GM18502 (cell line): ENCODE measurements at regions not wholly inside any gene's neighbourhood (a gene's known extent, or its start where the extent isn't known, plus 50 kb on each side); places are given as distances from the start of the nearest gene placed in this dataset.

Experiments
- ATAC-seq: cut with Tn5 transposase; IDR thresholded peaks from one replicate; pipeline ENCODE4 v1.9.1; 2021; ENCODE audit warnings: mild to moderate bottlenecking; ENCODE audit not compliant: unreplicated experiment, poor library complexity

GRCh38 chr10:88122145-88122544 lies 258.7 kb downstream of the PTEN start:
- no peak for ATAC-seq

GRCh38 chr10:88122576-88122975 lies 259.2 kb downstream of the PTEN start:
- ATAC-seq: no peak

DNA sequence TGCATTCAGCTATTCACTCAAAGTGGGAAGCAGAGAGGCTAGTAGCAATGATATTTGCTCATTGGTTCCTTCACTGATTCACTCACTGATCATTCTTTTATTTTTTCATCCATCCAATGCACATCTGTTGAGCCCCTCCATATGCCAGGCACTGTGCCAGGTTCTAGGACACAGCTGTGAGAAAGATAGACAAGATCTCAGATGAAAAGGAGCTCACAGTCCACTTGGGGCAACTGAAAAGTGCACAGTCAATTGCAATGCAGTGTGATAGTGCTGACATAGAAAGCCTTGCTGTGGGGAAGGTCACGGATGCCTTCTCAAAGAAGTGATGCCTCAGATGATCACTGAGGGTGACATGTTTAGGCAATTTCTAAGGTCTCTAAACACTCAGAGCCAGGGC lies 262.3 kb downstream of the PTEN start:
- ATAC-seq: no peak

DNA sequence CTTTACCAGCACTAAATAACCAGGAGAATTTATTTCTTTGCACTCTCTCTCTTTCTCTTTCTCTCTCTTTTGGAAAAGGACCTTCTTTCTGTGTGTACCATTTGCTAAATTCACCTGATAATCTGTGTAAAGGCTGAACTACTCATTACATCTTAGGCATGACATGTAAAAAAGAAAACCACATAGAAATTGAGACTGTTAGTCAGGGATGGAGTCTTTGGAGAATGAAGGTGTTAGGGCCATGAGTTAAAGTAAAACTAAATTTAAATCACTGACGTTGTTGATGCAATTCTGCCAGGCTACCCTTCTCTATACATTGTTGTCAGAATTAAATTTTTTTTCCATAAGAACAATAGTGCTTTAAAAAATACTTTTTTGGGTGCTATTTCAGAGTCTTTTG lies 263.3 kb downstream of the PTEN start:
- ATAC-seq: no peak

DNA sequence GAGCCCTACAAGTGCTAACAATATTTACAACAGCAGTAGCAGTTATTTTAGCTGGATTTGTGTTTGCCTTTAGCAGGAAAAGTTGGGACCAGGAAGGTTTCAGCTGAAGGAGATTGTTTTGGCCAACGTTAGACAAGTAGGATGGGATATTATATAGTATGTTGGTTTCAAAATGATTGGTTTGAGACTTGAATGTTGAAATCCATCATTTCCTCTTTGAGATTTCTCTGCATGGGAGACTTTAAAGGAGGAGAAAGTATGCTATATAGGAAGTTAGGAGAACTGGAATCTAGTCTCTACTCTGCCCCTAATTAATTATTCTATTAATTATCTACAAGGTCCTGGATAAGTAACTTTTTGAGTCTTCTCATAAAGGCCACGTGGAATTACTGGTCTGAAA lies 263.8 kb downstream of the PTEN start:
- ATAC-seq: no peak

GRCh38 chr10:88127766-88128165 lies 264.3 kb downstream of the PTEN start:
- no peak for ATAC-seq

GRCh38 chr10:88129013-88129412 lies 265.6 kb downstream of the PTEN start:
- ATAC-seq: no peak

- ATAC-seq: no peak
These were observed 267.5 kb downstream of the PTEN start for GRCh38 chr10:88130912-88131311.

- ATAC-seq: no peak
These were observed 268.2 kb downstream of the PTEN start for GRCh38 chr10:88131511-88132139.

GRCh38 chr10:88136712-88137111 lies 273.3 kb downstream of the PTEN start:
- no peak for ATAC-seq

GRCh38 chr10:88138319-88138848 lies 275.0 kb downstream of the PTEN start:
- ATAC-seq: peak; percentile 93

DNA sequence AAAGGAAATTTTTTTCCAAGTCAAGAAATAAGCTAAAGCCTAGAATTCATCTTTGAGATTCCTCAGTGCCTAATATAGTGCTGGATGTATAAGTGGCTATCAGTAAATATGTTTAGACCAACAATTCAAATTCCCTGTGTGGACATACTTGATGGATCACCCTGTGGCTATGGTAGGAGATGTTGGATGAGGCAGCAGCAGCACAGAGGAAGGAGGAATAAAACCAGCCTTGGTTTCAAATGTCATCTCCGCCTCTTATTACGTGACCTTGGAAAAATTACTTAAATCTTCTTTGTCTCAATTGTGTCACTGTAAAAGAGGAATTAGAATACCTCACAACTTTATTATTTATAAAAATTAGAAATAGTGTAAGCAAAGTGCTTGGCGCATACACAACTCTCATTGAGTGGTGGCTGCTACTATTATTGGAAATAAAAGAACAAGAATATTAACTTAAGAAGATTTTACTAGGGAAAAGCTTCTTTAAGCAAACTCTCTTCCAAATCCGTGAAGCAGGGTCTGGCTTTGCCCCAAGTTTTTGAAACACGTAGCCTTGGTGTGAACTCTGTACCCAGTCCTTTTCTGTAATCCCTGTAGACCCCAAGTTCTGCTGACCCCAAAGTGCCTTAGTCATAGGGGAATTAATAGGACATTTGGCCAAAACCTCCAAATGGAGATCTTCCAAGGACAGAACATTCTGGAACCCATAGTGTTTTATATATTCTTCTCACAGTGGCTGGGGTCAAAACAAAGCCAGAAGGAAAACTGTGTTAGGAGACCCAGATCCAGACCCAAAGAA lies 283.8 kb downstream of the PTEN start:
- no peak for ATAC-seq

DNA sequence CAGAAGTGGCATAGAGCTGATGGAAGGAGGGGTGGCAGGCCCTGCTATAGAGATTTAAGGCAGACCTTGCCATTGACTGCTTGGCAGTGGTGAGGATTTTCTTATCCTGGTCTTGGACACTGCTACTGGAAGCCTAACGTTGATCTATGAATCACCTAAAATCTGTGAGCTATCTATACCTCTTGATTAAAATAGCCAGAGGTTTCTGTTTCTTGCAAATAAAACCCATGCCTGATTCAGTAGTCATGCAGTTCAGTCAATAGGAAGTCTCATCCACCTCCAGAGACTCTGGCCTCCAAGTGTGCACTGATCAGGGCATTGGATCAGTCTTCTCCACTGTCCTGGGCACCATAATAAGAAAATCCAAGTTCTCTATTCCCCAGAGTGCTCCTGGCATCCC lies 286.5 kb downstream of the PTEN start:
- ATAC-seq: no peak

DNA sequence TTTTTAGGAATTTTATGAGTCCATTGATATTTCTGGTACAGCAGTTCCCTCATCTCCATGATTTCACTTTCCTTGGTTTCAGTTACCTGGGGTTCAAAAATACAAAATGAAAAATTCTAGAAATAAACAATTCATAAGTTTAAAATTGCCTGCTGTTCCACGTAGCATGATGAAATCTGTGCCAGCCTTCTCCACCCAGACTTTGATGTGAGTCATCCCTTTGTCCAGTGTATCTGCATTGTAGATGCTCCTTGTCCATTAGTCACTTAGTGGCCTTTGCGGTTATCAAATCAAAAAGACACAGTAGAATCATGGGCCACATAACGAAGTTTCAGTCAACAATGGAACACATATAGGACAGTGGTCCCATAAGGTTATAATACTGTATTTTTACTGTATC lies 286.9 kb downstream of the PTEN start:
- ATAC-seq: no peak

DNA sequence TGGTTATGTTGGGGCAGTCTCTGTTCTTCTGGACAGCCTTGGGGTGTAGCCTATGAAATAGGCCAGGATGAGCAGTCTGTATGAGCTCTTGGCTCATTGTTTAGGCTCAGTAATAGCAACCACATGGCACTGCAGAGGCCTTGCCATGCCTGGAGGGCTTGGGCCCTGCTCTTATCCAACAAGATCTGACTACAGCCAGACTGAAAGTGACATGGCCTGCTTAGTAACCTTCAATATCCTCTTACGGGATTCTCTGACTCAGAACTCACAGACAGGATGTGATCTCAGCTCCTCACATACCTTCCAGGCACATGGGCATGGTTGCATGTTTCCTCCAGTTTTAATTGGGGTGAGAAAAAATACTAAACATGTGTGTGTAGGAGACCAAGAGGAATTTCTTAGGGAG lies 289.3 kb downstream of the PTEN start:
- ATAC-seq: peak; percentile 94

DNA sequence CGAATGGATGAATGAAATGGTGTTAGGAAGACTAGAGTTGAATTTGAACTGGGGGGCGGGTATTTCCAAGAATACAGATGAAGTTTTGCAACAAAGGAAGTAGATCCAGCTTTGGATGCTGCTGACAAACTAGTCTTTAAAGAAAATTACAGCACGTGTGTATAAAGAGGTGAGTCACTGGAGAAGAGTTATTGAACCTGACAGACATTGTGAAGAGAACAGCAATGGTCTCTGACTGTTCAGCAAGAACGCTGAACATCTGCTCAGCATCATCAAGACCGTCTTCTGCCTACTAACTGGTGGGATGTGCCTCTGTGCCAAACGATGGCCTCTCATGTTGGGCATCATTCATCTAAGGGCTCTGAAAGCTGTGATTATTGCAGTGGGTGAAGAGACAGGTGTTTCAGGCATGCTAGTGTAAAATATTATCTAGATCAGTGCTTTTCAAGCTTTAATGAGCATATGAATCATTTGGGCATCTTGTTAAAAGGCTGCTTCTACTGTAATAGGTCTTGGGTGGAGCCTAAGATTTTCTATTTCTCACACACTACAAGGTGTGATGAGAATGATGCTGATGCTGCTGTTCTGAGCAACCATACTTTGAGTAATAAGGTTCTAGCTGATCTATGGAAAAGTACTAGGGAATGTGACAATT lies 291.3 kb downstream of the PTEN start:
- no peak for ATAC-seq

DNA sequence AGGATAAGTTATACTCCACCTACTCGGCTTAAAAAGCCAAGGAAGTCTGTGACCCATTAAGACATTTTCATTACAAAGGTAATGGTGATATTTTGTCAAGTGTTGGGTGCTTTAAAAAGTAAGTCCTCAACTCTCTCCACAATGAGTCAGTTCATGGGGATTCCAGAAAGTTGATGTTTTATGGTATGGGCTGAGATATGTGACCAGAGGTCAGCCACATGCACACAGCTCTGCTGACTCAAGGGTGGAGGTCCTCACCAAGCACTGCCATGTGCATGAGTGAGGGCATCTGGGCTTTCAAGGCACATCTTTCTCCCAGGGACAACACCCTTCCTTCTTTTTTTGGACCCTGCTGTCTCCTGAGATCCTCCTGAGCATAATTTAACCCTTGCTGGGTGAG lies 292.9 kb downstream of the PTEN start:
- ATAC-seq: no peak

- ATAC-seq: no peak
These were observed 294.6 kb downstream of the PTEN start for GRCh38 chr10:88157981-88158465.

GRCh38 chr10:88158526-88159122 lies 295.2 kb downstream of the PTEN start:
- ATAC-seq: no peak

DNA sequence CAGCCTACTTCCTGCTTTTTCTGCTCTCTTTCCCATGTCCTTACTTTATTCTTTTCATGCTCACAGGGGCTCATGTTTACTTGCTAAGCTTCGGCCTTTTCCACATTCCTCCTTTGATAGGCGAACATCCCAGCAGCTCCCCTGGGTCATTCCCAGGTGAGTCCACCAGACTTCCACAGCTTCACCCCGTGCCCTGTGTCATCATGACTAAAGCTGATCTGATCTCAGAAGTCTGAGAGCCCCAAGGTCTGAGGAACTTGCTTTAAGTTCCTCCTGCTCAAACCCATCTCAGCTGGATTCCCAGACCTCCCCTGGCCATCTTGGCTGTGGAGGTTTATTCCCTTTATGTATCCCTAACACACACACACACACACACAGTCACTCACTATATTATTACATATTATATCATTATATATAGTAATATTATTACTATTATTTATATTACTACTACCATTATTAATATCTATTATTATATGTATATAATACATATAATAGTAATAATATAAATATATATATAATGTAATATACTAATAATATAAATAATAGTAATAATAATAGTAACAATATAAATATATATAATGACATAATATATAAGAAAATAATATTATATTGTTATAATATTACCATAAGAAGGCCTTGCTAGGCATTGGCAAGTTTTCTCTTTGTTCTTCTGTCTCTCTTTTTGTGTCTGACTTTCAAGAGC lies 295.9 kb downstream of the PTEN start:
- ATAC-seq: no peak
